Chondrocyte (in vitro differentiated cells): ENCODE measurements at regions not wholly inside any gene's neighbourhood (a gene's known extent, or its start where the extent isn't known, plus 50 kb on each side); places are given as distances from the start of the nearest gene placed in this dataset.

ENCODE experiments used
- DNase-seq: peaks from one replicate; pipeline ENCODE4 v3.0.0; 2021; ENCODE audit warnings: mixed read lengths, low spot score
- H3K27ac Mint-ChIP-seq: one replicate; pipeline ENCODE4 v1.8.0; 2021; ENCODE audit warnings: mild to moderate bottlenecking, moderate library complexity, mixed read lengths; ENCODE audit not compliant: unreplicated experiment
- H3K27me3 Mint-ChIP-seq: 2 replicates; pipeline ENCODE4 v1.8.0; 2021; ENCODE audit warnings: low read depth, mixed read lengths
- H3K36me3 Mint-ChIP-seq: 2 replicates; pipeline ENCODE4 v1.8.0; 2021; ENCODE audit warnings: low read depth, mixed read lengths
- H3K4me1 Mint-ChIP-seq: 2 replicates; pipeline ENCODE4 v1.8.0; 2021; ENCODE audit warnings: low read depth, mild to moderate bottlenecking, mixed read lengths
- H3K4me3 Mint-ChIP-seq: one replicate; pipeline ENCODE4 v1.8.0; 2021; ENCODE audit warnings: mild to moderate bottlenecking, moderate library complexity, mixed read lengths; ENCODE audit not compliant: unreplicated experiment
- H3K9me3 Mint-ChIP-seq: 2 replicates; pipeline ENCODE4 v1.8.0; 2021; ENCODE audit warnings: low read depth, mixed read lengths
- CTCF ChIP-seq: fragments of 200-600 bp; sonication (generic); IDR thresholded peaks from 2 replicates; pipeline ENCODE4 v1.5.0; 2021; ENCODE audit warnings: antibody characterized with exemption, mild to moderate bottlenecking, moderate library complexity

- H3K27me3 Mint-ChIP-seq, result no peaks in the 10 kb centered on the region
- H3K4me3 Mint-ChIP-seq, result no peak overlapping the region
- H3K36me3 Mint-ChIP-seq, result no peaks in the 10 kb centered on the region
- no peak for TF ChIP-seq CTCF
- DNase-seq, result no peak
- no peaks in the 10 kb centered on the region for H3K4me1 Mint-ChIP-seq
- H3K9me3 Mint-ChIP-seq, result peaks cover 3% of the 10 kb centered on the region
- H3K27ac Mint-ChIP-seq, result no peak overlapping the region
Observed at GRCh38 chr14:87691042-87691881, 301.7 kb downstream of the GALC start.

- Mint-ChIP-seq H3K27me3 (no peaks in the 10 kb centered on the region), H3K4me3 (no peak overlapping the region), H3K9me3 (peaks cover 4% of the 10 kb centered on the region), H3K36me3 (no peaks in the 10 kb centered on the region), H3K4me1 (no peaks in the 10 kb centered on the region), H3K27ac (no peak overlapping the region)
- no peak for DNase-seq
- TF ChIP-seq CTCF, result no peak
Observed at GRCh38 chr14:87690076-87690613, 302.8 kb downstream of the GALC start.

GRCh38 chr14:87688524-87688923 lies 304.5 kb downstream of the GALC start:
- peaks cover 13% of the 10 kb centered on the region for H3K9me3 Mint-ChIP-seq
- TF ChIP-seq CTCF, result no peak

GRCh38 chr14:87687420-87687819 lies 305.6 kb downstream of the GALC start:
- TF ChIP-seq CTCF, result no peak
- no peaks in the 10 kb centered on the region for H3K36me3 Mint-ChIP-seq
- no peak for DNase-seq
- H3K9me3 Mint-ChIP-seq, result peaks cover 20% of the 10 kb centered on the region
- no peaks in the 10 kb centered on the region for H3K4me1 Mint-ChIP-seq
- H3K27me3 Mint-ChIP-seq, result no peaks in the 10 kb centered on the region
- H3K27ac Mint-ChIP-seq, result no peak overlapping the region
- H3K4me3 Mint-ChIP-seq, result no peak overlapping the region

More at GRCh38 chr14:87688524-87688923, 304.5 kb downstream of the GALC start:
- H3K4me3 Mint-ChIP-seq, result no peak overlapping the region
- H3K36me3 Mint-ChIP-seq, result no peaks in the 10 kb centered on the region
- H3K27me3 Mint-ChIP-seq, result no peaks in the 10 kb centered on the region
- no peak overlapping the region for H3K27ac Mint-ChIP-seq
- DNase-seq, result no peak
- H3K4me1 Mint-ChIP-seq, result no peaks in the 10 kb centered on the region

- Mint-ChIP-seq H3K27me3 (no peaks in the 10 kb centered on the region), H3K27ac (no peak overlapping the region), H3K36me3 (no peaks in the 10 kb centered on the region), H3K4me3 (no peak overlapping the region), H3K4me1 (no peaks in the 10 kb centered on the region), H3K9me3 (peaks cover 21% of the 10 kb centered on the region)
- no peak for DNase-seq
- TF ChIP-seq CTCF, result no peak
Observed at GRCh38 chr14:87686746-87687145, 306.2 kb downstream of the GALC start.
